H1 (cell line): ENCODE measurements at regions not wholly inside any gene's neighbourhood (a gene's known extent, or its start where the extent isn't known, plus 50 kb on each side); places are given as distances from the start of the nearest gene placed in this dataset.

Experiments used
- BRCA1 ChIP-seq: IDR thresholded peaks from 2 replicates; pipeline ENCODE4 v1.6.1; 2012; ENCODE audit warnings: low read depth, low read length, improper control_type of control experiment
- FOSL1 ChIP-seq: IDR thresholded peaks from 2 replicates; pipeline ENCODE4 v1.6.1; 2011; ENCODE audit warnings: mild to moderate bottlenecking, low read depth, low read length, moderate library complexity; ENCODE audit not compliant: insufficient read depth
- HDAC2 ChIP-seq, 2 experiments: fragments of 300-600 bp in 1 of 2; sonication (generic) in 1 of 2; IDR thresholded peaks; 2 replicates each; pipeline ENCODE4 v1.6.1; 2011 to 2012; ENCODE audit warnings: low read depth in 2 of 2, low read length in 2 of 2, mild to moderate bottlenecking in 2 of 2, moderate library complexity in 2 of 2, borderline replicate concordance in 1 of 2, inconsistent platforms in 1 of 2
- KDM4A ChIP-seq: IDR thresholded peaks from one replicate; pipeline ENCODE4 v1.7.1; 2012; ENCODE audit warnings: low read depth, mild to moderate bottlenecking, moderate library complexity, low read length, inconsistent platforms; ENCODE audit not compliant: severe bottlenecking
- MAFK ChIP-seq: IDR thresholded peaks from 2 replicates; pipeline ENCODE4 v1.6.1; 2012; ENCODE audit warnings: low read depth, mild to moderate bottlenecking, improper control_type of control experiment, low read length
- POLR2AphosphoS5 ChIP-seq: IDR thresholded peaks from 2 replicates; pipeline ENCODE4 v1.6.1; 2011; ENCODE audit warnings: low read depth, low read length

GRCh38 chr17:22512057-22512456 lies 819.7 kb downstream of the KCNJ18 start (continued):
- TF ChIP-seq MAFK: no peak
- no peak for TF ChIP-seq POLR2AphosphoS5
- no peak for TF ChIP-seq HDAC2 (IDR thresholded peaks at IDR 0.05; ENCODE audit: borderline replicate concordance in 1 of 2, low read depth in 2 of 2, low read length in 2 of 2)
- TF ChIP-seq KDM4A: no peak
- TF ChIP-seq BRCA1: no peak
- TF ChIP-seq FOSL1: no peak
- TF ChIP-seq, all 59 proteins: peak for 0
